ENCODE measurements at regions not wholly inside any gene's neighbourhood (a gene's known extent, or its start where the extent isn't known, plus 50 kb on each side); places are given as distances from the start of the nearest gene placed in this dataset.

DNA sequence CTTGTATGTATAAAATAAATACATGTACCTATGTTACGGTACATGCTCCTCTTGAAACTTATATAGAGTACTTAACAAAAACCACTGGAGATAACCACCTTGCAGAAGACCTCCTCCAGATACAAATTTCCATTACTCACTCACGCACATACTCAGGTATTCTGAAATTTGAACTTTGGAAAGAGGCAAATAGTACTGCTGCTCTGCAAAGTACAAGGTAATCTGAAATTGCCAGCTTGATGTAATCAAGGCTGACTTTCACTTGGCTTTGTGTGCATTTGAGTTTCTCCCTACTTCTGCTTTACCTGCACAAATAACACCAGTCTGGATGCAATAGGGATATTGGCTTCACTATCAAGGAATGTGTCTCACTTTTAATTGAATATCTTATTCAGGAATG, 123.6 kb downstream of the FOXA2 start:
- intact Hi-C loops (cut with micrococcal nuclease; ENCODE audit: unreplicated experiment): no loop called here
- Mint-ChIP-seq H3K36me3 (ENCODE audit: insufficient read depth, unreplicated experiment) (no peaks in the 10 kb centered on the region), H3K27ac (ENCODE audit: unreplicated experiment) (no peak overlapping the region), H3K27me3 (ENCODE audit: insufficient read depth, unreplicated experiment) (no peaks in the 10 kb centered on the region), H3K4me3 (ENCODE audit: unreplicated experiment) (no peak overlapping the region), H3K9me3 (ENCODE audit: unreplicated experiment) (no peaks in the 10 kb centered on the region), H3K4me1 (ENCODE audit: low read depth, unreplicated experiment) (peaks cover 8% of the 10 kb centered on the region)
- H3K9me3 ChIP-seq: no peaks in the 10 kb centered on the region
- CTCF ChIA-PET: no interaction called here
- BruUV-seq (replicated peaks): no TSS peak
- TF ChIP-seq, protein P1, sequence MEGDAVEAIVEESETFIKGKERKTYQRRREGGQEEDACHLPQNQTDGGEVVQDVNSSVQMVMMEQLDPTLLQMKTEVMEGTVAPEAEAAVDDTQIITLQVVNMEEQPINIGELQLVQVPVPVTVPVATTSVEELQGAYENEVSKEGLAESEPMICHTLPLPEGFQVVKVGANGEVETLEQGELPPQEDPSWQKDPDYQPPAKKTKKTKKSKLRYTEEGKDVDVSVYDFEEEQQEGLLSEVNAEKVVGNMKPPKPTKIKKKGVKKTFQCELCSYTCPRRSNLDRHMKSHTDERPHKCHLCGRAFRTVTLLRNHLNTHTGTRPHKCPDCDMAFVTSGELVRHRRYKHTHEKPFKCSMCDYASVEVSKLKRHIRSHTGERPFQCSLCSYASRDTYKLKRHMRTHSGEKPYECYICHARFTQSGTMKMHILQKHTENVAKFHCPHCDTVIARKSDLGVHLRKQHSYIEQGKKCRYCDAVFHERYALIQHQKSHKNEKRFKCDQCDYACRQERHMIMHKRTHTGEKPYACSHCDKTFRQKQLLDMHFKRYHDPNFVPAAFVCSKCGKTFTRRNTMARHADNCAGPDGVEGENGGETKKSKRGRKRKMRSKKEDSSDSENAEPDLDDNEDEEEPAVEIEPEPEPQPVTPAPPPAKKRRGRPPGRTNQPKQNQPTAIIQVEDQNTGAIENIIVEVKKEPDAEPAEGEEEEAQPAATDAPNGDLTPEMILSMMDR (IDR thresholded peaks at IDR 0.05; ENCODE audit: insufficient read depth in 1 of 2, low read depth in 1 of 2, low read length in 1 of 2, severe bottlenecking in 1 of 2, unreplicated experiment in 1 of 2): no peak
- no peak overlapping the region for H3K4me3 ChIP-seq (ENCODE audit: low read depth, low read length)
- H3K4me1 ChIP-seq: peaks cover 3% of the 10 kb centered on the region; the same call in 1 of the 2 replicates
- POLR2A ChIA-PET: no interaction called here
- no peaks in the 10 kb centered on the region for H3K27me3 ChIP-seq (replicated peaks; ENCODE audit: control insufficient read depth, insufficient read depth, low read length)
- no peaks in the 10 kb centered on the region for H3K36me3 ChIP-seq (ENCODE audit: control insufficient read depth, insufficient read depth, low read length)
- DNase-seq: no peak

- BruUV-seq (replicated peaks): no TSS peak
- no peak overlapping the region for H3K4me3 ChIP-seq (ENCODE audit: low read depth, low read length)
- Mint-ChIP-seq H3K36me3 (ENCODE audit: insufficient read depth, unreplicated experiment) (no peaks in the 10 kb centered on the region), H3K4me1 (ENCODE audit: low read depth, unreplicated experiment) (peaks cover 8% of the 10 kb centered on the region), H3K27me3 (ENCODE audit: insufficient read depth, unreplicated experiment) (no peaks in the 10 kb centered on the region), H3K27ac (ENCODE audit: unreplicated experiment) (no peak overlapping the region), H3K4me3 (ENCODE audit: unreplicated experiment) (no peak overlapping the region), H3K9me3 (ENCODE audit: unreplicated experiment) (no peaks in the 10 kb centered on the region)
- TF ChIP-seq, protein P1 (IDR thresholded peaks at IDR 0.05; ENCODE audit: insufficient read depth in 1 of 2, low read depth in 1 of 2, low read length in 1 of 2, severe bottlenecking in 1 of 2, unreplicated experiment in 1 of 2): no peak
- intact Hi-C loops (cut with micrococcal nuclease; ENCODE audit: unreplicated experiment): no loop called here
- ChIA-PET POLR2A (no interaction called here), CTCF (no interaction called here)
- no peaks in the 10 kb centered on the region for H3K27me3 ChIP-seq (replicated peaks; ENCODE audit: control insufficient read depth, insufficient read depth, low read length)
- DNase-seq: no peak
- H3K36me3 ChIP-seq (ENCODE audit: control insufficient read depth, insufficient read depth, low read length): no peaks in the 10 kb centered on the region
- H3K4me1 ChIP-seq: no peaks in the 10 kb centered on the region
- no peaks in the 10 kb centered on the region for H3K9me3 ChIP-seq
These were observed 124.1 kb downstream of the FOXA2 start for GRCh38 chr20:22460231-22460630.

GRCh38 chr20:22459754-22460153, 124.6 kb downstream of the FOXA2 start:
- H3K4me3 ChIP-seq (ENCODE audit: low read depth, low read length): no peak overlapping the region
- no peaks in the 10 kb centered on the region for H3K9me3 ChIP-seq
- DNase-seq: no peak
- intact Hi-C loops (cut with micrococcal nuclease; ENCODE audit: unreplicated experiment): no loop called here
- POLR2A ChIA-PET: no interaction called here
- CTCF ChIA-PET: no interaction called here
- H3K27ac Mint-ChIP-seq (ENCODE audit: unreplicated experiment): no peak overlapping the region
- H3K27me3 ChIP-seq (replicated peaks; ENCODE audit: control insufficient read depth, insufficient read depth, low read length): no peaks in the 10 kb centered on the region
- H3K27me3 Mint-ChIP-seq (ENCODE audit: insufficient read depth, unreplicated experiment): no peaks in the 10 kb centered on the region
- H3K4me1 ChIP-seq: no peaks in the 10 kb centered on the region
- no peaks in the 10 kb centered on the region for H3K36me3 ChIP-seq (ENCODE audit: control insufficient read depth, insufficient read depth, low read length)
- H3K4me1 Mint-ChIP-seq (ENCODE audit: low read depth, unreplicated experiment): peaks cover 8% of the 10 kb centered on the region
- no peaks in the 10 kb centered on the region for H3K36me3 Mint-ChIP-seq (ENCODE audit: insufficient read depth, unreplicated experiment)
- no TSS peak for BruUV-seq (replicated peaks)
- no peak overlapping the region for H3K4me3 Mint-ChIP-seq (ENCODE audit: unreplicated experiment)
- TF ChIP-seq, protein P1 (IDR thresholded peaks at IDR 0.05; ENCODE audit: insufficient read depth in 1 of 2, low read depth in 1 of 2, low read length in 1 of 2, severe bottlenecking in 1 of 2, unreplicated experiment in 1 of 2): no peak
- H3K9me3 Mint-ChIP-seq (ENCODE audit: unreplicated experiment): no peaks in the 10 kb centered on the region

Data from Caco-2 (cell line).